Limb (tissue), 2 donors: ENCODE measurements at regions not wholly inside any gene's neighbourhood (a gene's known extent, or its start where the extent isn't known, plus 50 kb on each side); places are given as distances from the start of the nearest gene placed in this dataset.

Source experiments
- DNase-seq, 2 donors: peaks; one replicate each; pipeline ENCODE4 v3.0.0-alpha.2; 2016; ENCODE audit errors: extremely low spot score in 2 of 2

GRCh38 chr1:87718241-87718950 lies 389.7 kb downstream of the LMO4 start:
- DNase-seq = no peak

- DNase-seq = no peak
Measured at GRCh38 chr1:87719658-87720057, 391.0 kb downstream of the LMO4 start.

GRCh38 chr1:87720561-87720960 lies 391.9 kb downstream of the LMO4 start:
- no peak for DNase-seq

- DNase-seq = no peak
Measured at GRCh38 chr1:87723193-87723592, 394.5 kb downstream of the LMO4 start.

- DNase-seq = no peak
Measured at GRCh38 chr1:87728169-87728568, 399.5 kb downstream of the LMO4 start.

- DNase-seq = no peak
Measured at GRCh38 chr1:87730274-87731216, 401.9 kb downstream of the LMO4 start.

- no peak for DNase-seq
Measured at GRCh38 chr1:87733386-87733785, 404.7 kb downstream of the LMO4 start.

GRCh38 chr1:87735750-87736149 lies 407.1 kb downstream of the LMO4 start:
- no peak for DNase-seq

- DNase-seq = no peak
Measured at GRCh38 chr1:87739141-87739540, 410.5 kb downstream of the LMO4 start.

GRCh38 chr1:87739704-87740103 lies 411.0 kb downstream of the LMO4 start:
- DNase-seq = no peak

GRCh38 chr1:87743256-87743655 lies 414.6 kb downstream of the LMO4 start:
- no peak for DNase-seq

GRCh38 chr1:87744056-87744455 lies 415.4 kb downstream of the LMO4 start:
- DNase-seq = no peak

- DNase-seq = no peak
Measured at GRCh38 chr1:87744763-87745162, 416.1 kb downstream of the LMO4 start.

GRCh38 chr1:87753366-87753765 lies 424.7 kb downstream of the LMO4 start:
- no peak for DNase-seq

- no peak for DNase-seq
Measured at GRCh38 chr1:87754139-87754538, 425.5 kb downstream of the LMO4 start.

GRCh38 chr1:87757676-87758075 lies 429.0 kb downstream of the LMO4 start:
- no peak for DNase-seq

GRCh38 chr1:87759421-87760087 lies 430.9 kb downstream of the LMO4 start:
- no peak for DNase-seq

- no peak for DNase-seq
Measured at GRCh38 chr1:87760155-87760554, 431.5 kb downstream of the LMO4 start.

GRCh38 chr1:87760654-87761053 lies 432.0 kb downstream of the LMO4 start:
- DNase-seq = no peak

GRCh38 chr1:87763483-87763882 lies 434.8 kb downstream of the LMO4 start:
- DNase-seq = no peak

- DNase-seq = no peak
Measured at GRCh38 chr1:87765057-87765680, 436.5 kb downstream of the LMO4 start.

GRCh38 chr1:87765681-87766070 lies 437.0 kb downstream of the LMO4 start:
- DNase-seq = no peak
